Progenitor cell of endocrine pancreas (in vitro differentiated cells): ENCODE measurements at regions not wholly inside any gene's neighbourhood (a gene's known extent, or its start where the extent isn't known, plus 50 kb on each side); places are given as distances from the start of the nearest gene placed in this dataset.

Experiments used
- DNase-seq: peaks from one replicate; pipeline ENCODE4 v3.0.0; 2021; ENCODE audit warnings: low spot score; ENCODE audit not compliant: unreplicated experiment
- H3K27ac Mint-ChIP-seq: 2 replicates; pipeline ENCODE4 v1.8.0; 2021; ENCODE audit warnings: mild to moderate bottlenecking, moderate library complexity, mixed read lengths
- H3K27me3 Mint-ChIP-seq: 2 replicates; pipeline ENCODE4 v1.8.0; 2021; ENCODE audit warnings: mixed read lengths
- H3K36me3 Mint-ChIP-seq: 2 replicates; pipeline ENCODE4 v1.8.0; 2022; ENCODE audit warnings: mixed read lengths; ENCODE audit not compliant: insufficient read depth
- H3K4me1 Mint-ChIP-seq: 2 replicates; pipeline ENCODE4 v1.8.0; 2021; ENCODE audit warnings: low read depth, mixed read lengths
- H3K4me3 Mint-ChIP-seq: 2 replicates; pipeline ENCODE4 v1.8.0; 2021; ENCODE audit warnings: low read depth, mild to moderate bottlenecking, moderate library complexity, mixed read lengths
- H3K9me3 Mint-ChIP-seq: 2 replicates; pipeline ENCODE4 v1.8.0; 2021; ENCODE audit warnings: low read depth, mixed read lengths
- CTCF ChIP-seq: fragments of 200-600 bp; sonication (generic); IDR thresholded peaks from one replicate; pipeline ENCODE4 v1.5.0; 2021; ENCODE audit warnings: antibody characterized with exemption, mild to moderate bottlenecking; ENCODE audit not compliant: unreplicated experiment

GRCh38 chrX:155757046-155757759, 123.9 kb upstream of the VAMP7 start:
- Mint-ChIP-seq H3K9me3 (peaks cover 18% of the 10 kb centered on the region), H3K4me3 (no peak overlapping the region), H3K27me3 (no peaks in the 10 kb centered on the region), H3K36me3 (no peaks in the 10 kb centered on the region), H3K27ac (no peak overlapping the region), H3K4me1 (no peaks in the 10 kb centered on the region)
- TF ChIP-seq CTCF, result no peak
- DNase-seq, result no peak

DNA sequence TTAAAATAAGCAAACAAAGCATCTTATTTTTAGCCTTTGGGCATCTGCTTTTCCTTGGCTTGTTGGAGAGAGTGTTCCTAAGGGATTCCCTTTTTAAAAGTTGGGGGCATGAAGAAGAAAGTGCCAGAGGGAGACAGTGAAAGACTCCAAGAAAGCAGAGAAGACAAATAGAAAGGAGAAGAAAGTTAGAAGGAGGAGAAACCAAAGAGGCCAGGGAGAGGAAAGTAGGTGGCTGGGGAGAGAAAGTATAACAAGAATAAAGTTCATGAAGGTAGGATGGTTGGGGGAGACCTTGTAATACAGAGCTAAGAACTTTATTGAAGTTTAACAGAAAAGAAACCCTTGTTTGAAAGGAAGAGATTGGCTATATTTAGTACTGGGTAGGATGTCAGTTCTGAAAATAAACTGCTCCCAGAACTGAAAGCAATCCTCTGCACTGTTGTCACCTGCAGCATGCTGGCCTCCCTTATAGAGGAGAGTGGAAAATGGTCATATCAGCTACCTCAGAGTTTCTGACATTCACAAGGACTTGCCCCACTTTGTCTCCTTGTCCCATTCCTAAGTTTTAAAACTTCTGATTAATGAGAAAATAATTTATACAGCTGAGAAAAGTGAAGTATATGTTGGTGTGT, 125.3 kb upstream of the VAMP7 start:
- no peak for TF ChIP-seq CTCF
- no peak overlapping the region for H3K27ac Mint-ChIP-seq
- H3K27me3 Mint-ChIP-seq, result no peaks in the 10 kb centered on the region
- no peak for DNase-seq
- no peaks in the 10 kb centered on the region for H3K4me1 Mint-ChIP-seq
- H3K4me3 Mint-ChIP-seq, result no peak overlapping the region
- H3K36me3 Mint-ChIP-seq, result no peaks in the 10 kb centered on the region
- H3K9me3 Mint-ChIP-seq, result peaks cover 14% of the 10 kb centered on the region

GRCh38 chrX:155751131-155751530, 130.0 kb upstream of the VAMP7 start:
- DNase-seq, result no peak
- H3K9me3 Mint-ChIP-seq, result peaks cover 25% of the 10 kb centered on the region
- no peaks in the 10 kb centered on the region for H3K27me3 Mint-ChIP-seq
- no peak for TF ChIP-seq CTCF
- H3K4me3 Mint-ChIP-seq, result no peak overlapping the region
- H3K36me3 Mint-ChIP-seq, result no peaks in the 10 kb centered on the region
- no peaks in the 10 kb centered on the region for H3K4me1 Mint-ChIP-seq
- no peak overlapping the region for H3K27ac Mint-ChIP-seq

- no peak overlapping the region for H3K27ac Mint-ChIP-seq
- TF ChIP-seq CTCF, result no peak
- H3K36me3 Mint-ChIP-seq, result no peaks in the 10 kb centered on the region
- H3K4me3 Mint-ChIP-seq, result no peak overlapping the region
- H3K27me3 Mint-ChIP-seq, result no peaks in the 10 kb centered on the region
- H3K9me3 Mint-ChIP-seq, result peaks cover 30% of the 10 kb centered on the region
- no peak for DNase-seq
- peaks cover 5% of the 10 kb centered on the region for H3K4me1 Mint-ChIP-seq
Observed at GRCh38 chrX:155747520-155747919, 133.6 kb upstream of the VAMP7 start.

GRCh38 chrX:155745792-155746191, 133.0 kb upstream of the TMLHE start:
- Mint-ChIP-seq H3K4me3 (no peak overlapping the region), H3K36me3 (peaks cover 2% of the 10 kb centered on the region), H3K27ac (no peak overlapping the region), H3K4me1 (peaks cover 5% of the 10 kb centered on the region), H3K9me3 (peaks cover 34% of the 10 kb centered on the region), H3K27me3 (no peaks in the 10 kb centered on the region)
- no peak for TF ChIP-seq CTCF
- no peak for DNase-seq
